HEK293 (cell line): ENCODE measurements at regions not wholly inside any gene's neighbourhood (a gene's known extent, or its start where the extent isn't known, plus 50 kb on each side); places are given as distances from the start of the nearest gene placed in this dataset.

Experiments
- CTCF ChIA-PET: fragments of 350-600 bp; formaldehyde crosslinking; extraction: SDS; loops from one replicate; lab custom pipeline; 2021; ENCODE audit warnings: antibody characterized with exemption; lab: Yijun Ruan, JAX
- POLR2A ChIA-PET: fragments of 300-600 bp; formaldehyde crosslinking; extraction: SDS; loops from one replicate; lab custom pipeline; 2020; ENCODE audit warnings: antibody characterized with exemption, inconsistent platforms; lab: Yijun Ruan, JAX
- H3K27ac ChIP-seq: fragments of 200-500 bp; sonication (Bioruptor generic); 2 replicates; pipeline ENCODE4 v1.5.1; 2014; ENCODE audit warnings: low read depth, low read length, control low read depth, inconsistent platforms; ENCODE audit errors: extremely low read depth
- H3K36me3 ChIP-seq, 2 experiments: fragments of 200-500 bp in 1 of 2; sonication (Bioruptor generic) in 1 of 2; 1 replicate in 1 of 2; 2 replicates in 1 of 2; pipeline ENCODE4 v1.5.1; 2014 to 2017; ENCODE audit warnings: inconsistent platforms in 2 of 2, low read length in 2 of 2; ENCODE audit not compliant: control insufficient read depth in 2 of 2, insufficient read depth in 1 of 2
- H3K4me1 ChIP-seq: fragments of 200-500 bp; sonication (Bioruptor generic); 2 replicates; pipeline ENCODE4 v1.5.1; 2014; ENCODE audit warnings: mild to moderate bottlenecking, low read length, inconsistent platforms; ENCODE audit not compliant: control insufficient read depth, insufficient read depth
- H3K4me3 ChIP-seq: 2 replicates; pipeline ENCODE4 v1.5.1; 2011; ENCODE audit warnings: low read depth, mild to moderate bottlenecking, control low read depth, low read length, moderate library complexity
- H3K9me3 ChIP-seq: fragments of 200-500 bp; sonication (Bioruptor generic); 2 replicates; pipeline ENCODE4 v1.5.1; 2014; ENCODE audit warnings: low read depth, low read length, inconsistent platforms; ENCODE audit not compliant: control insufficient read depth, insufficient read depth
- EGR2 ChIP-seq: fragments of 450-650 bp; formaldehyde crosslinking; IDR thresholded peaks from 2 replicates; pipeline ENCODE4 v1.5.1; 2016; ENCODE audit warnings: low read depth, missing biosample characterization, missing genetic modification characterization
- GFI1B ChIP-seq: fragments of 450-650 bp; formaldehyde crosslinking; IDR thresholded peaks from 2 replicates; pipeline ENCODE4 v1.5.1; 2016; ENCODE audit warnings: missing biosample characterization, missing genetic modification characterization
- GLI4 ChIP-seq: fragments of 450-650 bp; formaldehyde crosslinking; IDR thresholded peaks from 2 replicates; pipeline ENCODE4 v1.5.1; 2016; ENCODE audit warnings: missing biosample characterization, missing genetic modification characterization
- REPIN1 ChIP-seq: fragments of 450-650 bp; formaldehyde crosslinking; IDR thresholded peaks from 2 replicates; pipeline ENCODE4 v1.5.1; 2017; ENCODE audit warnings: missing biosample characterization, missing genetic modification characterization, low read depth
- SP2 ChIP-seq: fragments of 450-650 bp; formaldehyde crosslinking; IDR thresholded peaks from 2 replicates; pipeline ENCODE4 v1.5.1; 2016; ENCODE audit warnings: missing biosample characterization, missing genetic modification characterization
- ZBTB17 ChIP-seq: fragments of 450-650 bp; formaldehyde crosslinking; IDR thresholded peaks from 2 replicates; pipeline ENCODE4 v1.5.1; 2016; ENCODE audit warnings: missing biosample characterization, missing genetic modification characterization
- ZBTB8A ChIP-seq: fragments of 450-650 bp; formaldehyde crosslinking; IDR thresholded peaks from 2 replicates; pipeline ENCODE4 v1.5.1; 2016; ENCODE audit warnings: missing biosample characterization, missing genetic modification characterization
- ZFP69B ChIP-seq: fragments of 450-650 bp; formaldehyde crosslinking; IDR thresholded peaks from 2 replicates; pipeline ENCODE4 v1.5.1; 2016; ENCODE audit warnings: missing biosample characterization, missing genetic modification characterization
- ZNF138 ChIP-seq: fragments of 450-650 bp; formaldehyde crosslinking; IDR thresholded peaks from 2 replicates; pipeline ENCODE4 v1.5.1; 2016; ENCODE audit warnings: missing biosample characterization, missing genetic modification characterization, borderline replicate concordance
- ZNF146 ChIP-seq: fragments of 450-650 bp; formaldehyde crosslinking; IDR thresholded peaks from 2 replicates; pipeline ENCODE4 v1.5.1; 2016; ENCODE audit warnings: missing biosample characterization, missing genetic modification characterization
- ZNF155 ChIP-seq: fragments of 450-650 bp; formaldehyde crosslinking; IDR thresholded peaks from 2 replicates; pipeline ENCODE4 v1.5.1; 2016; ENCODE audit warnings: missing biosample characterization, missing genetic modification characterization
- ZNF184 ChIP-seq: fragments of 450-650 bp; IDR thresholded peaks from 2 replicates; pipeline ENCODE4 v1.5.1; 2018; ENCODE audit warnings: missing biosample characterization, mild to moderate bottlenecking, missing genetic modification characterization
- ZNF2 ChIP-seq: fragments of 450-650 bp; formaldehyde crosslinking; IDR thresholded peaks from 2 replicates; pipeline ENCODE4 v1.5.1; 2016; ENCODE audit warnings: missing biosample characterization, missing genetic modification characterization
- ZNF404 ChIP-seq: fragments of 450-650 bp; formaldehyde crosslinking; IDR thresholded peaks from 2 replicates; pipeline ENCODE4 v1.5.1; 2017; ENCODE audit warnings: missing biosample characterization, missing genetic modification characterization
- ZNF514 ChIP-seq: fragments of 450-650 bp; formaldehyde crosslinking; IDR thresholded peaks from 2 replicates; pipeline ENCODE4 v1.5.1; 2016; ENCODE audit warnings: missing biosample characterization, missing genetic modification characterization
- ZNF549 ChIP-seq: fragments of 450-650 bp; IDR thresholded peaks from 2 replicates; pipeline ENCODE4 v1.5.1; 2018; ENCODE audit warnings: missing biosample characterization, missing genetic modification characterization, mild to moderate bottlenecking, inconsistent platforms, moderate library complexity
- ZNF555 ChIP-seq: fragments of 450-650 bp; formaldehyde crosslinking; conservative IDR thresholded peaks from 2 replicates; pipeline ENCODE4 v1.5.1; 2017; ENCODE audit warnings: missing biosample characterization, mild to moderate bottlenecking, missing genetic modification characterization, inconsistent platforms
- ZNF621 ChIP-seq: fragments of 450-650 bp; formaldehyde crosslinking; IDR thresholded peaks from 2 replicates; pipeline ENCODE4 v1.5.1; 2017; ENCODE audit warnings: missing biosample characterization, missing genetic modification characterization
- ZNF623 ChIP-seq: fragments of 450-650 bp; formaldehyde crosslinking; IDR thresholded peaks from 2 replicates; pipeline ENCODE4 v1.5.1; 2016; ENCODE audit warnings: missing biosample characterization, missing genetic modification characterization
- ZNF629 ChIP-seq: fragments of 450-650 bp; formaldehyde crosslinking; IDR thresholded peaks from 2 replicates; pipeline ENCODE4 v1.5.1; 2017; ENCODE audit warnings: missing biosample characterization, missing genetic modification characterization
- ZNF701 ChIP-seq: fragments of 450-650 bp; formaldehyde crosslinking; IDR thresholded peaks from 2 replicates; pipeline ENCODE4 v1.5.1; 2016; ENCODE audit warnings: missing biosample characterization, missing genetic modification characterization
- ZNF777 ChIP-seq: fragments of 450-650 bp; formaldehyde crosslinking; IDR thresholded peaks from 2 replicates; pipeline ENCODE4 v1.5.1; 2017; ENCODE audit warnings: missing biosample characterization, missing genetic modification characterization, borderline replicate concordance
- ZNF837 ChIP-seq: fragments of 450-650 bp; formaldehyde crosslinking; IDR thresholded peaks from 2 replicates; pipeline ENCODE4 v1.5.1; 2016; ENCODE audit warnings: missing biosample characterization, missing genetic modification characterization
- TF ChIP-seq, protein P1 (sequence below): fragments of 450-650 bp; formaldehyde crosslinking; conservative IDR thresholded peaks from 2 replicates; pipeline ENCODE4 v1.5.1; 2016; ENCODE audit warnings: low read depth, missing biosample characterization, missing genetic modification characterization
- TF ChIP-seq, protein P2 (sequence below): fragments of 450-650 bp; formaldehyde crosslinking; IDR thresholded peaks from 2 replicates; pipeline ENCODE4 v1.5.1; 2017; ENCODE audit warnings: missing biosample characterization, missing genetic modification characterization
- TF ChIP-seq, protein P3 (sequence below): fragments of 450-650 bp; formaldehyde crosslinking; IDR thresholded peaks from 2 replicates; pipeline ENCODE4 v1.5.1; 2017; ENCODE audit warnings: missing biosample characterization, missing genetic modification characterization
- TF ChIP-seq, protein P4 (sequence below): fragments of 450-650 bp; formaldehyde crosslinking; IDR thresholded peaks from 2 replicates; pipeline ENCODE4 v1.5.1; 2016; ENCODE audit warnings: missing biosample characterization, missing genetic modification characterization, low read depth

DNA sequence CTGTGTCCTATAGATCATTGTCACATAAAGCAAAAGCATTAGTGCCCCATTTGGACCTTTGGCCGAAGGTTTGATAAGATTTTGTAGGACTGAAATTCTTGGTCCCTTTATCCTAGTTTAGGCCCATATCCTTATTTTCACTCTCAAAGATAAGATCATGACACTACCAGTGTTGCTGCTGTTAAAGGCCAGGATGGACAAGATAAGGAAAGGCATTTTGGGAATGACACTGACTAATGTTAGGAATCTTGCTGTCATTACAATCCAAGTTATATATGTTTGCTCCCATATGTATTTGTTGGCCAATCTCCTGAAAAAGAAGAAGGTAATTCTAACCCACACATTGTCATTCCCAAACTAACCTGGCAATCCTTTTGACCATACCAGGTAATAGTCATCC is 101.3 kb upstream of the VAMP7 start:
- Histone ChIP-seq H3K36me3 (no peaks in the 10 kb centered on the region), H3K4me3 (no peak overlapping the region), H3K9me3 (no peaks in the 10 kb centered on the region), H3K4me1 (no peaks in the 10 kb centered on the region), H3K27ac (no peak overlapping the region)
- TF ChIP-seq REPIN1 (tag by site-specific recombination) (no peak), ZBTB17 (tag by site-specific recombination) (no peak), EGR2 (tag by site-specific recombination) (no peak), ZNF184 (tag by site-specific recombination) (no peak), ZNF404 (no peak), ZNF621 (tag by site-specific recombination) (no peak), SP2 (no peak), ZNF138 (tag by site-specific recombination) (no peak), ZFP69B (tag by site-specific recombination) (no peak), ZNF514 (tag by site-specific recombination) (no peak), ZNF837 (tag by site-specific recombination) (no peak), ZNF549 (tag by site-specific recombination) (no peak), ZNF146 (tag by site-specific recombination) (no peak), ZNF701 (tag by site-specific recombination) (no peak), ZNF155 (tag by site-specific recombination) (no peak), GFI1B (tag by site-specific recombination) (no peak), ZNF777 (tag by site-specific recombination) (no peak)
- TF ChIP-seq, protein P1, sequence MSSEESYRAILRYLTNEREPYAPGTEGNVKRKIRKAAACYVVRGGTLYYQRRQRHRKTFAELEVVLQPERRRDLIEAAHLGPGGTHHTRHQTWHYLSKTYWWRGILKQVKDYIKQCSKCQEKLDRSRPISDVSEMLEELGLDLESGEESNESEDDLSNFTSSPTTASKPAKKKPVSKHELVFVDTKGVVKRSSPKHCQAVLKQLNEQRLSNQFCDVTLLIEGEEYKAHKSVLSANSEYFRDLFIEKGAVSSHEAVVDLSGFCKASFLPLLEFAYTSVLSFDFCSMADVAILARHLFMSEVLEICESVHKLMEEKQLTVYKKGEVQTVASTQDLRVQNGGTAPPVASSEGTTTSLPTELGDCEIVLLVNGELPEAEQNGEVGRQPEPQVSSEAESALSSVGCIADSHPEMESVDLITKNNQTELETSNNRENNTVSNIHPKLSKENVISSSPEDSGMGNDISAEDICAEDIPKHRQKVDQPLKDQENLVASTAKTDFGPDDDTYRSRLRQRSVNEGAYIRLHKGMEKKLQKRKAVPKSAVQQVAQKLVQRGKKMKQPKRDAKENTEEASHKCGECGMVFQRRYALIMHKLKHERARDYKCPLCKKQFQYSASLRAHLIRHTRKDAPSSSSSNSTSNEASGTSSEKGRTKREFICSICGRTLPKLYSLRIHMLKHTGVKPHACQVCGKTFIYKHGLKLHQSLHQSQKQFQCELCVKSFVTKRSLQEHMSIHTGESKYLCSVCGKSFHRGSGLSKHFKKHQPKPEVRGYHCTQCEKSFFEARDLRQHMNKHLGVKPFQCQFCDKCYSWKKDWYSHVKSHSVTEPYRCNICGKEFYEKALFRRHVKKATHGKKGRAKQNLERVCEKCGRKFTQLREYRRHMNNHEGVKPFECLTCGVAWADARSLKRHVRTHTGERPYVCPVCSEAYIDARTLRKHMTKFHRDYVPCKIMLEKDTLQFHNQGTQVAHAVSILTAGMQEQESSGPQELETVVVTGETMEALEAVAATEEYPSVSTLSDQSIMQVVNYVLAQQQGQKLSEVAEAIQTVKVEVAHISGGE (tag by site-specific recombination): no peak
- TF ChIP-seq, protein P2, sequence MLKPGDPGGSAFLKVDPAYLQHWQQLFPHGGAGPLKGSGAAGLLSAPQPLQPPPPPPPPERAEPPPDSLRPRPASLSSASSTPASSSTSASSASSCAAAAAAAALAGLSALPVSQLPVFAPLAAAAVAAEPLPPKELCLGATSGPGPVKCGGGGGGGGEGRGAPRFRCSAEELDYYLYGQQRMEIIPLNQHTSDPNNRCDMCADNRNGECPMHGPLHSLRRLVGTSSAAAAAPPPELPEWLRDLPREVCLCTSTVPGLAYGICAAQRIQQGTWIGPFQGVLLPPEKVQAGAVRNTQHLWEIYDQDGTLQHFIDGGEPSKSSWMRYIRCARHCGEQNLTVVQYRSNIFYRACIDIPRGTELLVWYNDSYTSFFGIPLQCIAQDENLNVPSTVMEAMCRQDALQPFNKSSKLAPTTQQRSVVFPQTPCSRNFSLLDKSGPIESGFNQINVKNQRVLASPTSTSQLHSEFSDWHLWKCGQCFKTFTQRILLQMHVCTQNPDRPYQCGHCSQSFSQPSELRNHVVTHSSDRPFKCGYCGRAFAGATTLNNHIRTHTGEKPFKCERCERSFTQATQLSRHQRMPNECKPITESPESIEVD (tag by site-specific recombination): no peak
- POLR2A ChIA-PET: no interaction called here
- CTCF ChIA-PET: no interaction called here

DNA sequence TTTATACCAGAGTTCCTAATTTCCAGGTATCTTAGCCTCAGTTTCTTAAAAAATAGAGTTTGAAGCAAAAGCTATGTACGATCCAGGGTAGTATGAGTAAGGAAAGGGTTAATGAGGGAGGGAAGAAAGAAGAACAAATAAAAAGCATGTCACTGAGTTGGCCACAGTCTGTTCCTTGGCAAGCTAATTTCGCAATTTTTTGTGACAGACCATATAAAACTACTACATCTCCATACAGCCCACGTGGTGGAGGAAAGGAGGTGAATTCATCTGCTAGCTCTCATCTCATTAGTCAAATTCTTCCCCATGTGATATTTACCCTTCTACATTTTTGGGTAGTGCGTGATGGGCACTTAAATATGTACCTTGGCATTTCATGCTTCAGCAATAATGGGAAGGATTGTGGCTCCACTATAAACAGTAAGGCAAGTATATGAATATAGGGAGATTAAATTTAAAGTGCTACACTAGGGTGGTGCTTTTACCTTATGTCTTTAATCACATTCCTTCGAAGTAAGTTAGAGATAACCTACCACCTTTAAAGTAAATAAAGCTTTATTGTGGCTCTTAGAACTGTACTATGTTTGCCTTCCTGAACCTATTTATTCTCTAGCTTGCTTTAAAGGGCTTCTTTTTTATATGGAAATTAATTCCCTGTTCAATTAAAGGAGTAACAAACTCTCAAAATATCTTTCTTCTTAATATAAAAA is 102.1 kb upstream of the VAMP7 start:
- Histone ChIP-seq H3K4me3 (no peak overlapping the region), H3K4me1 (no peaks in the 10 kb centered on the region), H3K27ac (no peak overlapping the region), H3K36me3 (no peaks in the 10 kb centered on the region), H3K9me3 (no peaks in the 10 kb centered on the region)
- ChIA-PET CTCF (no interaction called here), POLR2A (no interaction called here)
- no peak for TF ChIP-seq ZBTB8A (tag by site-specific recombination)
- TF ChIP-seq, protein P3, sequence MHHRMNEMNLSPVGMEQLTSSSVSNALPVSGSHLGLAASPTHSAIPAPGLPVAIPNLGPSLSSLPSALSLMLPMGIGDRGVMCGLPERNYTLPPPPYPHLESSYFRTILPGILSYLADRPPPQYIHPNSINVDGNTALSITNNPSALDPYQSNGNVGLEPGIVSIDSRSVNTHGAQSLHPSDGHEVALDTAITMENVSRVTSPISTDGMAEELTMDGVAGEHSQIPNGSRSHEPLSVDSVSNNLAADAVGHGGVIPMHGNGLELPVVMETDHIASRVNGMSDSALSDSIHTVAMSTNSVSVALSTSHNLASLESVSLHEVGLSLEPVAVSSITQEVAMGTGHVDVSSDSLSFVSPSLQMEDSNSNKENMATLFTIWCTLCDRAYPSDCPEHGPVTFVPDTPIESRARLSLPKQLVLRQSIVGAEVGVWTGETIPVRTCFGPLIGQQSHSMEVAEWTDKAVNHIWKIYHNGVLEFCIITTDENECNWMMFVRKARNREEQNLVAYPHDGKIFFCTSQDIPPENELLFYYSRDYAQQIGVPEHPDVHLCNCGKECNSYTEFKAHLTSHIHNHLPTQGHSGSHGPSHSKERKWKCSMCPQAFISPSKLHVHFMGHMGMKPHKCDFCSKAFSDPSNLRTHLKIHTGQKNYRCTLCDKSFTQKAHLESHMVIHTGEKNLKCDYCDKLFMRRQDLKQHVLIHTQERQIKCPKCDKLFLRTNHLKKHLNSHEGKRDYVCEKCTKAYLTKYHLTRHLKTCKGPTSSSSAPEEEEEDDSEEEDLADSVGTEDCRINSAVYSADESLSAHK (tag by site-specific recombination): no peak
- TF ChIP-seq ZNF777 (tag by site-specific recombination): no peak
- TF ChIP-seq ZNF2 (tag by site-specific recombination): no peak
- no peak for TF ChIP-seq ZNF555 (tag by site-specific recombination)
- TF ChIP-seq ZNF623 (tag by site-specific recombination): no peak
- no peak for TF ChIP-seq ZNF155 (tag by site-specific recombination)
- TF ChIP-seq ZNF629 (tag by site-specific recombination): no peak
- no peak for TF ChIP-seq GLI4
- TF ChIP-seq, protein P4, sequence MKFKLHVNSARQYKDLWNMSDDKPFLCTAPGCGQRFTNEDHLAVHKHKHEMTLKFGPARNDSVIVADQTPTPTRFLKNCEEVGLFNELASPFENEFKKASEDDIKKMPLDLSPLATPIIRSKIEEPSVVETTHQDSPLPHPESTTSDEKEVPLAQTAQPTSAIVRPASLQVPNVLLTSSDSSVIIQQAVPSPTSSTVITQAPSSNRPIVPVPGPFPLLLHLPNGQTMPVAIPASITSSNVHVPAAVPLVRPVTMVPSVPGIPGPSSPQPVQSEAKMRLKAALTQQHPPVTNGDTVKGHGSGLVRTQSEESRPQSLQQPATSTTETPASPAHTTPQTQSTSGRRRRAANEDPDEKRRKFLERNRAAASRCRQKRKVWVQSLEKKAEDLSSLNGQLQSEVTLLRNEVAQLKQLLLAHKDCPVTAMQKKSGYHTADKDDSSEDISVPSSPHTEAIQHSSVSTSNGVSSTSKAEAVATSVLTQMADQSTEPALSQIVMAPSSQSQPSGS (tag by site-specific recombination): no peak
